ENCODE measurements at regions not wholly inside any gene's neighbourhood (a gene's known extent, or its start where the extent isn't known, plus 50 kb on each side); places are given as distances from the start of the nearest gene placed in this dataset.

GRCh38 chr5:57033503-57033902, 81.6 kb upstream of the MIER3 start:
- no peak for TF ChIP-seq POLR2AphosphoS5 (IDR thresholded peaks at IDR 0.05; ENCODE audit: low read depth, low read length)
- TF ChIP-seq REST (IDR thresholded peaks at IDR 0.05; ENCODE audit: insufficient read depth in 1 of 2, low read depth in 2 of 2, low read length in 2 of 2) = no peak

Data from PFSK-1 (cell line).